ENCODE measurements at regions not wholly inside any gene's neighbourhood (a gene's known extent, or its start where the extent isn't known, plus 50 kb on each side); places are given as distances from the start of the nearest gene placed in this dataset.

GRCh38 chr4:188197566-188197965 lies 58.3 kb downstream of the TRIML1 start:
- no peak for TF ChIP-seq TAF1 (IDR thresholded peaks at IDR 0.05; ENCODE audit: borderline replicate concordance, low read depth, low read length)
- TF ChIP-seq POLR2A (IDR thresholded peaks at IDR 0.05; ENCODE audit: low read depth, low read length) = no peak
- no peak for TF ChIP-seq POLR2AphosphoS5 (IDR thresholded peaks at IDR 0.05; ENCODE audit: low read depth, low read length)
- FAIRE-seq = no peak

GRCh38 chr4:188198982-188199792 lies 59.9 kb downstream of the TRIML1 start:
- DNase-seq (ENCODE audit: insufficient read length) = no peak
- TF ChIP-seq POLR2AphosphoS5 (IDR thresholded peaks at IDR 0.05; ENCODE audit: low read depth, low read length) = no peak
- TF ChIP-seq TAF1 (IDR thresholded peaks at IDR 0.05; ENCODE audit: borderline replicate concordance, low read depth, low read length) = no peak
- no peak for TF ChIP-seq POLR2A (IDR thresholded peaks at IDR 0.05; ENCODE audit: low read depth, low read length)
- FAIRE-seq = no peak

More at GRCh38 chr4:188197566-188197965, 58.3 kb downstream of the TRIML1 start:
- no peak for DNase-seq (ENCODE audit: insufficient read length)

- TF ChIP-seq POLR2A (IDR thresholded peaks at IDR 0.05; ENCODE audit: low read depth, low read length) (no peak), POLR2AphosphoS5 (IDR thresholded peaks at IDR 0.05; ENCODE audit: low read depth, low read length) (no peak), TAF1 (IDR thresholded peaks at IDR 0.05; ENCODE audit: borderline replicate concordance, low read depth, low read length) (no peak)
- DNase-seq (ENCODE audit: insufficient read length) (no peak), FAIRE-seq (no peak)
Observed at GRCh38 chr4:188201851-188202250, 62.6 kb downstream of the TRIML1 start.

GRCh38 chr4:188206783-188207182 lies 67.5 kb downstream of the TRIML1 start:
- DNase-seq (ENCODE audit: insufficient read length) (no peak), FAIRE-seq (no peak)
- TF ChIP-seq POLR2AphosphoS5 (IDR thresholded peaks at IDR 0.05; ENCODE audit: low read depth, low read length) = no peak
- no peak for TF ChIP-seq POLR2A (IDR thresholded peaks at IDR 0.05; ENCODE audit: low read depth, low read length)
- no peak for TF ChIP-seq TAF1 (IDR thresholded peaks at IDR 0.05; ENCODE audit: borderline replicate concordance, low read depth, low read length)

GRCh38 chr4:188214861-188215260 lies 75.6 kb downstream of the TRIML1 start:
- DNase-seq (ENCODE audit: insufficient read length) (no peak), FAIRE-seq (no peak)
- TF ChIP-seq TAF1 (IDR thresholded peaks at IDR 0.05; ENCODE audit: borderline replicate concordance, low read depth, low read length) (no peak), POLR2AphosphoS5 (IDR thresholded peaks at IDR 0.05; ENCODE audit: low read depth, low read length) (no peak), POLR2A (IDR thresholded peaks at IDR 0.05; ENCODE audit: low read depth, low read length) (no peak)

GRCh38 chr4:188218392-188218791 lies 79.2 kb downstream of the TRIML1 start:
- FAIRE-seq = no peak

GRCh38 chr4:188220006-188220405 lies 80.8 kb downstream of the TRIML1 start:
- TF ChIP-seq POLR2AphosphoS5 (IDR thresholded peaks at IDR 0.05; ENCODE audit: low read depth, low read length) (no peak), POLR2A (IDR thresholded peaks at IDR 0.05; ENCODE audit: low read depth, low read length) (no peak), TAF1 (IDR thresholded peaks at IDR 0.05; ENCODE audit: borderline replicate concordance, low read depth, low read length) (no peak)
- FAIRE-seq = no peak
- no peak for DNase-seq (ENCODE audit: insufficient read length)

More at GRCh38 chr4:188218392-188218791, 79.2 kb downstream of the TRIML1 start:
- no peak for TF ChIP-seq POLR2A (IDR thresholded peaks at IDR 0.05; ENCODE audit: low read depth, low read length)
- no peak for TF ChIP-seq POLR2AphosphoS5 (IDR thresholded peaks at IDR 0.05; ENCODE audit: low read depth, low read length)
- no peak for TF ChIP-seq TAF1 (IDR thresholded peaks at IDR 0.05; ENCODE audit: borderline replicate concordance, low read depth, low read length)
- no peak for DNase-seq (ENCODE audit: insufficient read length)

- TF ChIP-seq POLR2A (IDR thresholded peaks at IDR 0.05; ENCODE audit: low read depth, low read length) (no peak), POLR2AphosphoS5 (IDR thresholded peaks at IDR 0.05; ENCODE audit: low read depth, low read length) (no peak), TAF1 (IDR thresholded peaks at IDR 0.05; ENCODE audit: borderline replicate concordance, low read depth, low read length) (no peak)
- DNase-seq (ENCODE audit: insufficient read length) (no peak), FAIRE-seq (no peak)
Observed at GRCh38 chr4:188221090-188221489, 81.8 kb downstream of the TRIML1 start.

- DNase-seq (ENCODE audit: insufficient read length) = no peak
- FAIRE-seq = no peak
- no peak for TF ChIP-seq TAF1 (IDR thresholded peaks at IDR 0.05; ENCODE audit: borderline replicate concordance, low read depth, low read length)
- TF ChIP-seq POLR2A (IDR thresholded peaks at IDR 0.05; ENCODE audit: low read depth, low read length) = no peak
- TF ChIP-seq POLR2AphosphoS5 (IDR thresholded peaks at IDR 0.05; ENCODE audit: low read depth, low read length) = no peak
Observed at GRCh38 chr4:188228279-188228678, 89.0 kb downstream of the TRIML1 start.

- TF ChIP-seq POLR2AphosphoS5 (IDR thresholded peaks at IDR 0.05; ENCODE audit: low read depth, low read length) (no peak), POLR2A (IDR thresholded peaks at IDR 0.05; ENCODE audit: low read depth, low read length) (no peak), TAF1 (IDR thresholded peaks at IDR 0.05; ENCODE audit: borderline replicate concordance, low read depth, low read length) (no peak)
- no peak for DNase-seq (ENCODE audit: insufficient read length)
- no peak for FAIRE-seq
Observed at GRCh38 chr4:188232428-188232827, 93.2 kb downstream of the TRIML1 start.

GRCh38 chr4:188242041-188242440 lies 102.8 kb downstream of the TRIML1 start:
- FAIRE-seq (no peak), DNase-seq (ENCODE audit: insufficient read length) (no peak)
- no peak for TF ChIP-seq POLR2AphosphoS5 (IDR thresholded peaks at IDR 0.05; ENCODE audit: low read depth, low read length)
- no peak for TF ChIP-seq POLR2A (IDR thresholded peaks at IDR 0.05; ENCODE audit: low read depth, low read length)
- TF ChIP-seq TAF1 (IDR thresholded peaks at IDR 0.05; ENCODE audit: borderline replicate concordance, low read depth, low read length) = no peak

GRCh38 chr4:188245651-188246050 lies 106.4 kb downstream of the TRIML1 start:
- TF ChIP-seq TAF1 (IDR thresholded peaks at IDR 0.05; ENCODE audit: borderline replicate concordance, low read depth, low read length) (no peak), POLR2A (IDR thresholded peaks at IDR 0.05; ENCODE audit: low read depth, low read length) (no peak), POLR2AphosphoS5 (IDR thresholded peaks at IDR 0.05; ENCODE audit: low read depth, low read length) (no peak)
- DNase-seq (ENCODE audit: insufficient read length) = no peak
- FAIRE-seq = no peak

All from GM12892 (cell line).